ENCODE measurements at regions not wholly inside any gene's neighbourhood (a gene's known extent, or its start where the extent isn't known, plus 50 kb on each side); places are given as distances from the start of the nearest gene placed in this dataset.

- no peak for TF ChIP-seq ZFP36 (IDR thresholded peaks at IDR 0.05; ENCODE audit: borderline replicate concordance, partially characterized antibody)
- TF ChIP-seq CTCF (IDR thresholded peaks at IDR 0.05), result no peak
- TF ChIP-seq HOXA7 (CRISPR knock-in tag; IDR thresholded peaks at IDR 0.05), result no peak
- TF ChIP-seq POLR2A (IDR thresholded peaks at IDR 0.05; ENCODE audit: low read length), result no peak
- TF ChIP-seq SMC3 (IDR thresholded peaks at IDR 0.05), result no peak
- TF ChIP-seq MAFK (IDR thresholded peaks at IDR 0.05; ENCODE audit: partially characterized antibody), result no peak
- no peak for TF ChIP-seq POLR2AphosphoS2 (conservative IDR thresholded peaks at IDR 0.05; ENCODE audit: low read length)
- TF ChIP-seq, protein P1, sequence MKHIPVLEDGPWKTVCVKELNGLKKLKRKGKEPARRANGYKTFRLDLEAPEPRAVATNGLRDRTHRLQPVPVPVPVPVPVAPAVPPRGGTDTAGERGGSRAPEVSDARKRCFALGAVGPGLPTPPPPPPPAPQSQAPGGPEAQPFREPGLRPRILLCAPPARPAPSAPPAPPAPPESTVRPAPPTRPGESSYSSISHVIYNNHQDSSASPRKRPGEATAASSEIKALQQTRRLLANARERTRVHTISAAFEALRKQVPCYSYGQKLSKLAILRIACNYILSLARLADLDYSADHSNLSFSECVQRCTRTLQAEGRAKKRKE (CRISPR knock-in tag; IDR thresholded peaks at IDR 0.05; ENCODE audit: low read depth), result no peak
These were observed 246.6 kb downstream of the IL20RB start for GRCh38 chr3:137204409-137204808.

Measured in A549 (cell line).